ENCODE measurements at regions not wholly inside any gene's neighbourhood (a gene's known extent, or its start where the extent isn't known, plus 50 kb on each side); places are given as distances from the start of the nearest gene placed in this dataset.

DNA sequence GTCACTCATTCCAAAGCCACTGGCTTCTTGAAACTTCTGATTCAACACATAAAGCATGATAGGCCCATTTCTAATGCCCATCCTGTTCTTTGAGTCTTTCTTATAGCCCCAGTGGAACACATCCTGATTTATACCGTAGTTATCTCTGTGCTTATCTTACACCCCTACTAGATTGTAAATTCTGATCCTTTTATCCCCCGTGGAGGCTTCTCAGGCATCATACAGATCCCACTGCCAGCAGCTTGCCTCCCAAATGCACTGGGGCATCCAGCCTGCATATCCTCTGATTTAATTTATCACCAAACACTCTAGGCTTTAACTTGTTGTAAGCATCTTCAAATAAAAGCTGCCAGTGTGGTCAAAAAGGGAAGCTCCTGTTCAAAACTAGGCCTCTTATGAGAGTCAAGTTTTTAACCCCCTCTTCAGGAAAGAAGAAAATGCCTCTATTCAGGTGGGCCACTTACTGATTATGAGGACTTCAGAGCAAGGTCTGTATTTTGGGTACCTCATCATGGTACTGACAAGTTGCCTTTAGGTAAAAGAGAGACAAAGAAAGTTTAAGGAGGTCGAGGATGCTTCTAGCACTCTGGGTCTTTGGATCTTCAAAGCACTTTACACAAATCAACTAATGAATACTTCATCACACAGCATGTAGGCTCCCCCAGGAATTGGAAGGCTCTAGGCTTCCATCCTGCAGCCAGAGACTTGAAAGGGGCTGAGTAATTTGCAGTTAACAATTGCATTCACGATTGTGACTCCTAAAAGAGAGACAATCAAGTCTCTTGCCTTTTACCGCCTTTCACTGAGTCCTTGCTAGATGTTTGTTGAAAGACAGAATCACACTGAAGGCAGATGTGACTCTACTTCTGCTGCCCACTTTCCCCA, 95.8 kb upstream of the LDB2 start:
- no peak overlapping the region for H3K27ac ChIP-seq
- TF ChIP-seq, protein P1, sequence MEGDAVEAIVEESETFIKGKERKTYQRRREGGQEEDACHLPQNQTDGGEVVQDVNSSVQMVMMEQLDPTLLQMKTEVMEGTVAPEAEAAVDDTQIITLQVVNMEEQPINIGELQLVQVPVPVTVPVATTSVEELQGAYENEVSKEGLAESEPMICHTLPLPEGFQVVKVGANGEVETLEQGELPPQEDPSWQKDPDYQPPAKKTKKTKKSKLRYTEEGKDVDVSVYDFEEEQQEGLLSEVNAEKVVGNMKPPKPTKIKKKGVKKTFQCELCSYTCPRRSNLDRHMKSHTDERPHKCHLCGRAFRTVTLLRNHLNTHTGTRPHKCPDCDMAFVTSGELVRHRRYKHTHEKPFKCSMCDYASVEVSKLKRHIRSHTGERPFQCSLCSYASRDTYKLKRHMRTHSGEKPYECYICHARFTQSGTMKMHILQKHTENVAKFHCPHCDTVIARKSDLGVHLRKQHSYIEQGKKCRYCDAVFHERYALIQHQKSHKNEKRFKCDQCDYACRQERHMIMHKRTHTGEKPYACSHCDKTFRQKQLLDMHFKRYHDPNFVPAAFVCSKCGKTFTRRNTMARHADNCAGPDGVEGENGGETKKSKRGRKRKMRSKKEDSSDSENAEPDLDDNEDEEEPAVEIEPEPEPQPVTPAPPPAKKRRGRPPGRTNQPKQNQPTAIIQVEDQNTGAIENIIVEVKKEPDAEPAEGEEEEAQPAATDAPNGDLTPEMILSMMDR (IDR thresholded peaks at IDR 0.05): no peak
- no peak for TF ChIP-seq POLR2A (IDR thresholded peaks at IDR 0.05)
- TF ChIP-seq POLR2AphosphoS5 (IDR thresholded peaks at IDR 0.05): no peak
- DNase-seq (ENCODE audit: low spot score in 2 of 2): no peak
- no peaks in the 10 kb centered on the region for H3K4me1 ChIP-seq
- H3K4me3 ChIP-seq: no peak overlapping the region
- no peaks in the 10 kb centered on the region for H3K36me3 ChIP-seq
- intact Hi-C loops (cut with DNase I; ENCODE audit: low total_unique reads): no loop called here
- no peaks in the 10 kb centered on the region for H3K27me3 ChIP-seq
- no peaks in the 10 kb centered on the region for H3K9me3 ChIP-seq

- TF ChIP-seq POLR2A (IDR thresholded peaks at IDR 0.05) (no peak), POLR2AphosphoS5 (IDR thresholded peaks at IDR 0.05) (no peak)
- TF ChIP-seq, protein P1 (IDR thresholded peaks at IDR 0.05): no peak
- no peak for DNase-seq (ENCODE audit: low spot score in 2 of 2)
- intact Hi-C loops (cut with DNase I; ENCODE audit: low total_unique reads): no loop called here
- no peaks in the 10 kb centered on the region for H3K36me3 ChIP-seq
- no peaks in the 10 kb centered on the region for H3K9me3 ChIP-seq
- H3K4me1 ChIP-seq: no peaks in the 10 kb centered on the region
- no peak overlapping the region for H3K27ac ChIP-seq
- H3K4me3 ChIP-seq: no peak overlapping the region
- H3K27me3 ChIP-seq: no peaks in the 10 kb centered on the region
Measured at GRCh38 chr4:16992566-16993225, 94.3 kb upstream of the LDB2 start.

DNA sequence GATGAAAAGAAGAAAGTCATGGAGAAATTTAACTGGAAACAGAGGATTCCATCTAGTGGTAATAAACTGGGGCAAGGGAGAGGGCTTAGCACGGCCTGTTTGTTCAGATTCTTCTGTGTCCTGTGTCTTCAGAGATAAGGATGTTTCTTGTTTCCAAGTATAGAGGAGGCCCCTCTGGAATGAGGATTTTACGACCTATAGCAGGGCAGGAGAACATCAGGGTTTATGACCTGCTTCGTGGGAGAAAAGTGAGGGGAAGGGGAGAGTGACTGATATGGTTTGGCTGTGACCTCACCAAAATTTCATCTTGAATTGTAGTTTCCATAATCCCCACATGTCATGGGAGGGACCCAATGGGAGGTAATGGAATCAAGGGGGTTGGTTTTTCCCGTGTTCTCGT, 93.0 kb upstream of the LDB2 start:
- TF ChIP-seq, protein P1 (IDR thresholded peaks at IDR 0.05): no peak
- TF ChIP-seq POLR2A (IDR thresholded peaks at IDR 0.05) (no peak), POLR2AphosphoS5 (IDR thresholded peaks at IDR 0.05) (no peak)
- Histone ChIP-seq H3K4me3 (no peak overlapping the region), H3K4me1 (no peaks in the 10 kb centered on the region), H3K27me3 (no peaks in the 10 kb centered on the region), H3K36me3 (no peaks in the 10 kb centered on the region), H3K27ac (no peak overlapping the region), H3K9me3 (no peaks in the 10 kb centered on the region)
- intact Hi-C loops (cut with DNase I; ENCODE audit: low total_unique reads): no loop called here
- DNase-seq (ENCODE audit: low spot score in 2 of 2): no peak

DNA sequence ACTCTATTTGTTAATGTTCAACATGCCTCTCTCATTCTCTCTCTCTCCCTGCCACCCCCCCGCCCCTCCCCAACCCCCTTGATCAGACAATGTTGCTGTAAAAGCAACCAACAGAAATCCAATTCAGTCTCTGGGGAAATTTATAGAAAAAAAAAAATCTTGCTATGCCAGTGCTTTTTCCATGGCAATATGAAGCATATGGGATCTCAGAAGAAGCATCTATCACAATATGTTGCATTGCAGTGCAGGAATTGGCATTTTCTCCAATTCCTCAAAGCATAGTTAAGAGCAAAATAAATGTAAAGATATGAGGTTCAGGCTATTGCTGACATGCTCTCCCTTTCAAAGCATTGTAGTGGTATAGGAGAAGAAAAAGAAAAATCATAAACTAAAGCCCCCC, 90.9 kb upstream of the LDB2 start:
- intact Hi-C loops (cut with DNase I; ENCODE audit: low total_unique reads): no loop called here
- no peak overlapping the region for H3K27ac ChIP-seq

More for the DNA sequence above, 90.9 kb upstream of the LDB2 start:
- Histone ChIP-seq H3K4me3 (no peak overlapping the region), H3K36me3 (no peaks in the 10 kb centered on the region), H3K9me3 (no peaks in the 10 kb centered on the region), H3K4me1 (no peaks in the 10 kb centered on the region), H3K27me3 (no peaks in the 10 kb centered on the region)
- TF ChIP-seq POLR2A (IDR thresholded peaks at IDR 0.05) (no peak), POLR2AphosphoS5 (IDR thresholded peaks at IDR 0.05) (no peak)
- TF ChIP-seq, protein P1 (IDR thresholded peaks at IDR 0.05): no peak
- no peak for DNase-seq (ENCODE audit: low spot score in 2 of 2)

Data from breast epithelium (tissue), 4 donors.